ENCODE measurements at regions not wholly inside any gene's neighbourhood (a gene's known extent, or its start where the extent isn't known, plus 50 kb on each side); places are given as distances from the start of the nearest gene placed in this dataset.
"Not testable (repeated sequence)": the region's sequence is repeated elsewhere in the genome, so short reads cannot be mapped to it uniquely, and the experiment has no call there.

DNA sequence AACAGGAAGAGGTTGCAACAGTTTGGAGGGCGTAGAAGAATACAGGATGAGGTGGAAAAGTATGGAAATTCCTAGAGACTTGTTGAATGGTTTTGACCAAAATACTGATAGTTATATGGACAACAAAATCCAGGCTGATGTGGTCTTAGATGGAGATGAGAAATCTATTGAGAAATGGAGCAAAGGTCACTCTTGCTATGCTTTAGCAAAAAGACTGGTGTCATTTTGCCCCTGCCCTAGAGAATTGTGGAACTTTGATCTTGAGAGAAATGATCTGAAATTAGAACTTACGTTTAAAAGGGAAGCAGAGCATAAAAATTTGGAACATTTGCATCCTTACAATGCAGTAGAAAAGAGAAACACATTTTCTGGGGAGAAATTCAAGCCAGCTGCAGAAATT is 686.9 kb upstream of the GBE1 start:
- no peak for DNase-seq (ENCODE audit: low read depth)
- TF ChIP-seq, protein P1, sequence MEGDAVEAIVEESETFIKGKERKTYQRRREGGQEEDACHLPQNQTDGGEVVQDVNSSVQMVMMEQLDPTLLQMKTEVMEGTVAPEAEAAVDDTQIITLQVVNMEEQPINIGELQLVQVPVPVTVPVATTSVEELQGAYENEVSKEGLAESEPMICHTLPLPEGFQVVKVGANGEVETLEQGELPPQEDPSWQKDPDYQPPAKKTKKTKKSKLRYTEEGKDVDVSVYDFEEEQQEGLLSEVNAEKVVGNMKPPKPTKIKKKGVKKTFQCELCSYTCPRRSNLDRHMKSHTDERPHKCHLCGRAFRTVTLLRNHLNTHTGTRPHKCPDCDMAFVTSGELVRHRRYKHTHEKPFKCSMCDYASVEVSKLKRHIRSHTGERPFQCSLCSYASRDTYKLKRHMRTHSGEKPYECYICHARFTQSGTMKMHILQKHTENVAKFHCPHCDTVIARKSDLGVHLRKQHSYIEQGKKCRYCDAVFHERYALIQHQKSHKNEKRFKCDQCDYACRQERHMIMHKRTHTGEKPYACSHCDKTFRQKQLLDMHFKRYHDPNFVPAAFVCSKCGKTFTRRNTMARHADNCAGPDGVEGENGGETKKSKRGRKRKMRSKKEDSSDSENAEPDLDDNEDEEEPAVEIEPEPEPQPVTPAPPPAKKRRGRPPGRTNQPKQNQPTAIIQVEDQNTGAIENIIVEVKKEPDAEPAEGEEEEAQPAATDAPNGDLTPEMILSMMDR (conservative IDR thresholded peaks at IDR 0.05; ENCODE audit: control insufficient read depth, insufficient read depth, low read depth, low read length), result no peak

DNA sequence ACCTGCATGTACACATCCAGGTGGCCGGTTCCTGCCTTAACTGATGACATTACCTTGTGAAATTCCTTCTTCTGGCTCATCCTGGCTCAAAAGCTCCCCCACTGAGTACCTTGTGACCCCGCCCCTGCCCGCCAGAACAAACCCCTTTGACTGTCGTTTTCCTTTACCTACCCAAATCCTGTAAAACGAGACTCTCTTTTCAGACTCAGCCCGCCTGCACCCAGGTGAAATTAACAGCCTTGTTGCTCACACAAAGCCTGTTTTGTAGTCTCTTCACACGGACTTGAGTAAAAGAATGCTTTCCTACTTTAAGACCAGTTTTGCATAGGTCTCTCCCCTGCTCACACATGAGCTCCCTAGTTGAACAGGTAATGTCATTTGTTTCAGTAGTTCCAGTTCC is 667.4 kb upstream of the GBE1 start:
- H3K4me3 ChIP-seq (ENCODE audit: control insufficient read depth, low read depth, low read length); DNase-seq (ENCODE audit: low read depth): not testable (repeated sequence)

More for the DNA sequence above, 686.9 kb upstream of the GBE1 start:
- no peak overlapping the region for H3K4me3 ChIP-seq (ENCODE audit: control insufficient read depth, low read depth, low read length)

- DNase-seq (ENCODE audit: low read depth), result no peak
- H3K4me3 ChIP-seq (ENCODE audit: control insufficient read depth, low read depth, low read length), result no peak overlapping the region
- TF ChIP-seq, protein P1 (conservative IDR thresholded peaks at IDR 0.05; ENCODE audit: control insufficient read depth, insufficient read depth, low read depth, low read length), result no peak
These were observed 662.5 kb upstream of the GBE1 start for GRCh38 chr3:82424031-82424339.

GRCh38 chr3:82423268-82424030 is 662.0 kb upstream of the GBE1 start:
- TF ChIP-seq, protein P1 (conservative IDR thresholded peaks at IDR 0.05; ENCODE audit: control insufficient read depth, insufficient read depth, low read depth, low read length), result no peak
- DNase-seq (ENCODE audit: low read depth), result no peak
- H3K4me3 ChIP-seq (ENCODE audit: control insufficient read depth, low read depth, low read length), result no peak overlapping the region

GRCh38 chr3:82416830-82417229 is 655.4 kb upstream of the GBE1 start:
- no peak overlapping the region for H3K4me3 ChIP-seq (ENCODE audit: control insufficient read depth, low read depth, low read length)
- DNase-seq (ENCODE audit: low read depth), result no peak
- TF ChIP-seq, protein P1 (conservative IDR thresholded peaks at IDR 0.05; ENCODE audit: control insufficient read depth, insufficient read depth, low read depth, low read length), result no peak

GRCh38 chr3:82416349-82416748 is 654.9 kb upstream of the GBE1 start:
- TF ChIP-seq, protein P1 (conservative IDR thresholded peaks at IDR 0.05; ENCODE audit: control insufficient read depth, insufficient read depth, low read depth, low read length), result no peak
- DNase-seq (ENCODE audit: low read depth), result no peak
- H3K4me3 ChIP-seq (ENCODE audit: control insufficient read depth, low read depth, low read length), result no peak overlapping the region

- DNase-seq (ENCODE audit: low read depth), result no peak
- no peak overlapping the region for H3K4me3 ChIP-seq (ENCODE audit: control insufficient read depth, low read depth, low read length)
- TF ChIP-seq, protein P1 (conservative IDR thresholded peaks at IDR 0.05; ENCODE audit: control insufficient read depth, insufficient read depth, low read depth, low read length), result no peak
These were observed 651.7 kb upstream of the GBE1 start for GRCh38 chr3:82413171-82413570.

Measured in fibroblast of mammary gland (primary cell).